NCI-H2107 (cell line): ENCODE measurements at regions not wholly inside any gene's neighbourhood (a gene's known extent, or its start where the extent isn't known, plus 50 kb on each side); places are given as distances from the start of the nearest gene placed in this dataset.

ENCODE experiments used
- DNase-seq: peaks from one replicate; lab custom pipeline; 2025; lab: John Stamatoyannopoulos, UW

DNA sequence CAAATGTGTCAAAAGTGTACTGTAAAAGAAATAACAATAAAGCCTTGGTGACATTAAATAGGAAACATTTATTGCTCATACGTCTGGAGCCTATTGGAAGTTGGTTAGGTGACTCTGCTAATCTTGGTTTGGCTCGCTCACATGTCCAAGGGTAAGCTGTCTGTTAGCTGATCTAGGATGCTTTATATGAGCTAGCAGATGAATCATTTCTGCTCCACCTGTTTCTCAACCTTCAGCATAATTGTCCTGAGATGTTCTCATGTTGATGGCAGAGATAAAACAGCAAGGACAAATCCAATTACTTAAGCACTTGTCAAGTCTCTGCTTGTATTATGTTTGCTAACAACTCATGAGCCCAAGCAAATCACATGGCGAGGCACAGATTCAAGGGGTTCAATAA is 56.0 kb upstream of the CD53 start:
- no peak for DNase-seq

DNA sequence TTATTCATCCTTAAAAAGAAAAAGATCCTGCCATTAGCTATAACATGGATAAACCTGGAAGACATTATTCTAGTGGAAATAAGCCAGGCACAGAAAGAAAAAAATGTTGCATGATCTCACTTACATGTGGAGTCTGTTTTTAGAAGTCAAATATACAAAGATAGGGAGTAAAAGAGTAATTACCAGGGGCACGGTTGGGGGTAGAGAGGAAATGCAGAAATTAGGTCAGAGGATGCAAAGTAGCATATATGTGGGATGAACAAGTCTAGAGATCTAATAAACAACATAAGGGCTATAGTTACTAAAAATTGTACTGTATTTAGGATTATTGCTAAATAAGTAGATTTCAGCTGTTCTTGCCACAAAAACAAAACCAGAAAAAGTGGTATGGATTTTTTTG is 61.4 kb upstream of the CD53 start:
- DNase-seq = no peak

DNA sequence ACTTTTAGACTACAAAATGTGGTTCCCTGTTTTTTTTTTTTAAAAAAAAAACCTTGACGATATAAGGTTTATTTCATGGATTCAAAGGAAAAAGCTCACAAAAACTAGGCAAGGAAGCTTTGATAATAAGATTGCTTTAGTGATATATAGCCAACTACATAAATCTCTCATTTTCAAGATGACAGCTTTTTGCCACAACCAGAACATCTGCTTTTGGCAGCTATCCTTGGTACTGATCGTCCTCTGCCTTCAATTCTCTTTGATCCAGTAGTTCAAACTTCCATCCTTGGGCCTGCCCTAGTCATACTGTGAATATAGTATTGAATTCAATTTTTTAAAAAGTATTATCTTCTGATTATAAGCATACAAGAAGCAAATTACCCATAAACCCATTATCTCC is 72.9 kb upstream of the CD53 start:
- no peak for DNase-seq

DNA sequence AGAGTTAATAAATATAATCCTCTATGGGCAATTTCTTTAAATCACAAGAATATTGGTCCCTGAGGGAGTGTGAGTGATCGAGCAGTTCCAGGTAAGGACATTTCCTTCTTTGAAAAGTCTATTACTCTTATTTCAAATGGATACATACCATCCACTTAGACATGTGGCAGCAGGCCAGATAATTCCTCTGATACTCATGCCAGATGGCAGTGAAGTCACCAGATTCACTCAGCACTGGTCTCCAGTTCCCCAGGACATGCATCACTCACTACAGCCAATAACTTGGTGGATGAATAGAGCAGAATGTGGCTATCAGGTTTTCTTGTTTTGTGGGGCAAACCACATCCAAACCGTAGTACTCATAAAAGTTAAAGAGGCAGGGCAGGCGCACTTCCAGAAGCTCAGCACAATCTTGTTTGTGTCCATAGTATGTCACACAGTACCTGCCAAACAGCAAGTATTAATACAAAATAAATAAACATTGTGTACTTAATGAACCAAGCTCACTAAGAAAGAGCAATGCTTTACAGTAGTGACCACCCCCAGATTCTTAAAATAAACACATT is 74.2 kb upstream of the CD53 start:
- peak; percentile 73 for DNase-seq

DNA sequence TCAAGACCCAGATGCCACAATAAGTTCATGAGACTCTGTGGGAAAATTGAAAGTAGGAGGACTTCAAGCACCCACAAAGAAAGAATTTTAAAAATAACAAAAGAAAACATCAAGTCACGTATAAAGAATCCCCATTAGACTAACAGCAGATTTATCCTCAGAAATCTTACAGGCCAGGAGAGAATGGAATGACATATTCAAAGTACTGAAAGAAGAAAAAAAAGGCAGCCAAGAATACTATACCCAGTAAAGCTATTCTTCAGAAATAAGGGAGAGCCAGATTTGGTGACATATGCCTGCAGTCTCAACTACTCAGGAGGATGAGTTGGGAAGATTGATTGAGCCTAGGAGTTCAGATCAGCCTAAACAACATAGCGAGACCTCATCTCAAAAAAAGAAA is 84.3 kb upstream of the CD53 start:
- DNase-seq = no peak

DNA sequence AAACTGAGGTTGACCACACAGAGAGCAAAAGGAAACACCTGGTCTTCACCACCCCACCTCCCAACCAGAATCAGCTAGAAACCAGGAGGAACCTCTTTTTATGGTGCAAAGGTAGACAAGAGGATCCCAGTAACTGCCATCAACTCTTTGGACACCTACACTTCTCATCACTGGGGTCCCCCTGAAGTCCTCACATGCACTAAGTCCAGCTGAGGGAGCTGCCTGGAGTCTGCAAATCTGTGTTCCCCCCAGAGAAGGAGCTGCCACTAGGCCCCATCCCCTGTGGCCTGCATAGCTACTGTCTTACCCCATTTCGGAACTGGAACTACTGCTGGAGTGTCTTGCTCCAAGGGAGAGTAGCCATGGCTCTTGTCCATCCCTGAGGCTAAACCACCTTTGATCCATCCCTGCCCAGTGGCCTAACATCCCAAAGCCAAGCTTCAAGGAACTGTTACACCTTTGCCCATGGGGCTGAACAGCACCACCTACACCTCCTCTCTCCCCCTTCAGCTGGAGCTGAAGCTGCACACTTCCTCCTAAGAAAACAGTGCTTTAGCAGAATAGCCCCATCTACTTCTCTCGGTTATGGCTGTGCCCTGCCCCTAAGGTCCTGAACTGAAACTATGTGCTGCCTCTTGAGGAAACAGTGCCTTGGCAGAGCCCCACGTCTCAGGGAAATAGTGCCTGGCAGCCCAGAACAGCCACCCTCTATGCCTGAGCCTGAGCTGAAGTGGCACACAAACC is 85.4 kb upstream of the CD53 start:
- peak; percentile 10 for DNase-seq

DNA sequence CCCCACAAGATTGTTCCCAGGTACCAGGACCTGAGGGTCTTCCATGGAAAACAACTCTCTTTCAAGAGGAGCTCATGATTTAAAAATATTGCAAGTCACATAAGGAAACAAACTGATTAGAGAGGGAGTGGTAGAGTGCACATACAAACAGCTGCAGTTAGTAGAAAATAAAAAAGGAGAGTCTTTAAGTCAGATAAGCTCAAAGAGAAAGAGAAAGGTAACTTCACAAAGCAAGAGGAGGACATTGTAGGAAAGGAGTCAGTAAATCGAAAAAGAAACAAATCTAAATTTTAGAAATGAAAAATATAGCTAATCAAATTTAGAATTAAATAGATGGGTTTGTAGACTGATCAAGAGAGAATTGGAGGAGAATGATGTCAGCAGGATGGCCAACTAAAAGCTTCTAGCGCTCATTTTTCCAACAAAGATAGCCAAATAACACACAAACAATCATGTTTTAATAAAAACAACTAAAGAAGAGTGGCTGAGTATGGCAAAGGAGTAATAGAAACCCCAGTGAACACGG is 86.1 kb upstream of the CD53 start:
- no peak for DNase-seq

DNA sequence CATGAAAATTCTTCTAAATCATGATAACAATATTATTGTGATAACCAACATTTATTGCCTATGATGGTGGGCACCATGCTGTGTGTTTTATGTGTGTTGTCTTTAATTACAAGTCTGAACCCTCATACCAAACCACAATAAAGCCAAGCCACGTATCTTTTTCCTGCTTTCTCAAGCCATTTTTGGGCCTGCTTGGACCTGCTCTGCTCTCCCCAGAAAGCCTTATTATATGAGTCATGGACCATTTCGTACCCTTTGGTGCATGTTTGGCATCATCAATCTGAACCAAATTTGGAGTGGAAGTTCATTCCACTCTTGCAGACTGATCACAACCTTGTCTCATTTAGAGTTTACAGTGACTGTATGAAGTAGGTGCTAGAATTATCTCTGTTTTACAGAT is 87.3 kb upstream of the CD53 start:
- no peak for DNase-seq

DNA sequence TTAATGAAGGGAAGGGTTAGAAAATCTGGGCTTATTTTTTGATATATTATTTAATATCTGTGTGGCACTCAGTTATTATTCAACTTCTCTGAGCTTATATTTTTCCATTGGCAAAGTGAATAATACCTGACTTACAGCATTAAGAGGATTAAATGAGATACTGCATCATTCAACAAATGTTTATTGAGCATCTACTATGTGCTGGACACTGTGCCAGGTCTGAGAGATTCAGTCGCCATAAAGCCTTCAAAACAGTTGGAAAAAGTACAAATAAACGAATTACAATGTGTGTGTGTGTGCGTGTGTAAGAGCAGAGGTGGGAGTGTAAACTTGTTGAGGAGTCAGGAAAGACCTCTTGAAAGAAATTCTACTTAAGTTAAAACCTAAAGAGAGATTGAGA is 87.9 kb upstream of the CD53 start:
- DNase-seq = no peak

DNA sequence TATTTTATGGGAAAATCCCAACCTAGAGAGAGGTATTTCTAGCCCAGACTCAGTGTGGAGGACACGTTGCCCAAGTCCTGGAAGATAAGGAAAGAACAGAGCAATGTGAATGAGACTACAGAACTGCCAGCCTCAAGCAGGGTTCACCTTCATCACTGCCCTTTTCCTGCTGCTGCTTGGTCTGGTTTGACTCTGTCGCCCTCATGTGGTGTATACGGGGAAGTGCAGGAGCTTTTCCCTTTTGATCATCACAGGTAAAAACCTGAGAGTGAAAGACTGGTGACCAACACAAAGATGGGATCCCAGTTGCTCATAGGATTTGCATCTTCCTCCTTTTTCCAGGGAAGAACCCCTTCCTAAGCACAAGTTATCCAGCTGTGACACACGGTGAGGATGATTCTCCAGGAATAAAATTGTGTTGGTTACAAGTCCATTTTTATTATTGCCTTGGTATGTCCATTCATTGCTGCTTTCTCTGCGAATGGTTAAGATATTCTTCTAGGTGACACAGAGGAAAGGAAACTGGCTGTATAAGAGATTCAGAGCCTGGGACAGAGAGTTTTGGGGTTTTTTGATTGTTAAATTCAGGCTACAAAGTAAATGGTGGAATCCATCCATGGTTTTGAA is 89.5 kb upstream of the CD53 start:
- DNase-seq = peak; percentile 44

DNA sequence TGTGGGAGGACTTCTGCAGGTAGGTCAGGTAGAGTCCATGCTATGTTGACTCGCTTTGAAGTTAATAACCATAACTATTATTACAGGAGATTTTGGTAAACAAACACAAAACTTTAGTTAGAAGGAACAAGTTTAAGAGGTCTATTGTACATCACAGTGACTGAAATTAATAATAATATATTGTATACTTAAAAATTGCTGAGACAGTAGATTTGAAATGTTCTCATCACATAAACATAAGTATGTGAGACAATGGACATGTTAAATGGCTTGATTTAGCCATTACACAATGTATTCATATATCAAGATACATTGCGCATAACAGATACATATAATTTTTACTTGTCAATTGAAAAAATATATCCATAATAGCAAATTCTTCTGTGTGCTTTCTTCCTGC is 91.4 kb upstream of the CD53 start:
- no peak for DNase-seq

DNA sequence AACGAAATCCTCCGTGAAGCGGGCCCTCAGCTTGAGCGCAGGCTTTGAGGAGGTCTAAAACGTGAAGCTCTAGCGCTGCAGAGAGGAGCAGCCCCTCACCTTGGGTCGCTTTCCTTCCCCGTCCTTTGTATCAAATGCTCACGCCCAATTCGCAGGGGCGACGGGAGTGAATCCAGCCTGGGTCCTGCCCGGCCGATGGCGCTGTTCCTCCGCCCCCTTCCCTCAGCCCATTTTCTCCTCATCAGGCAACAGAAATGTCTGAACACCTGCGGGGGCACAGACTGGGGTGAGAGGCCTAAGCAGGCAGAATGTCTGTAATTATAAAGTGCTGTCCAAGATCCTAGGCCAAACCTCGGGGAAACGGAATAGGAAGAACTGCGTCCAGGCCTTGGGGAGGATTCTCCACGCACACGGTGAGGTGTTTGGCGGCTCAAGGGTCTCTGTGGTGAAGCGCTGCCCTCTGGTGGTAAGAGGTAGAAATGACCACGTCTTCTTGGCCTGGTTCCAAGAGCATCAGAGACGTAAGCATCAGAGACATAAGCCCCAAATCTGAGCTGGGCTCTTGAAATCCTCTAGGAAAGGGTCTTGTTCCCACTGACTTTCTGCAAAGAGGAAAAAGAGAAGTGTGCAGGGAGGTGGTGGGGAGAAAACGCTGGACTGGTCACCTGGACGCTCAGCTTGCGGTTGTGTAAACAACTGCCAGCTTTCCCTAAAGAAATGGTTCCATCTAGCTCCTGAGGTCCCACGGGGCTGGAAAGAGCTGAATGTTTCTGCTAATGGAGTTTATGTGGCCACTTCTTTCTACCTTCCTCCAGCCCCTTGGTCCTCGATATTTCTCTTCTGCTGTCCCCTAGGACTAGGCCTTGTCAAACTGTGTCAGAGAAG is 92.1 kb upstream of the CD53 start:
- peak; percentile 57 for DNase-seq

DNA sequence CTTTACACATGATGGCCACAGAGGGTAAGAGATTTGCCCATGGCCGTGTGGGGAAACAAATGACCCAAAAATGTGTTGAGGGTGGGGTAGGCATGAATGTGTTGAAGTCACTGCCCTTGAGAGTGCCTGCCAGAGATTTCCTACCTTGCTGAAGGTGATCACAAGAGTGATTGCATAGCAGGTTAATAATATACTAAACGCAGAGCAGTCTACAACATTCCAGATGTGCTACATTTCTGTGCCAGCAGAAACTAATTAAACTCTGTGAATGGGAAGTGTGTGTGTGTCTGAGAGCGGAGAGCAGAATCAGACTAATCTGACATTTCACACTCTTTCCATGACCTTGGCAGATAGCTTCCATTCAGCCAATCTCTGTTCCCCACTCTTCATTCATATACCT is 93.3 kb upstream of the CD53 start:
- DNase-seq = no peak

DNA sequence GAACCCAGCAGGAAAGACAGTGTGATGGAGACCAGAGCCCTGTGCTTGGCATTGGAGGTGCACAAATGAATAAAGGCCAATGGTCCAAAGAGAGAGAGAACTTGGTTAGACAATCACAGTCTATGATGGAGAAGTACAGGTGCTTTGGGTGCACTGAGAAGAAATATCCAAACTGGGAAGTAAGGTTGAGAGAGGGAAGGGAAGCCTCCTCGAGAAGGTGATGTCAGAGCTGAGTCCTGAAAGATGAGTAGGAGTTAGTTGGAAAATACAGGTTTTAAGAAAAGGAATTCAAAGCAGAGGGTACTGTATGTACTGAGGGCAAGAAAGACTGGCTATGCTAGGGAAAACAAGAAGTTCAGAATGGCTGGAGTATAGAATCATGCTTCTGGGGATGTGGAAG is 94.1 kb upstream of the CD53 start:
- DNase-seq = no peak

DNA sequence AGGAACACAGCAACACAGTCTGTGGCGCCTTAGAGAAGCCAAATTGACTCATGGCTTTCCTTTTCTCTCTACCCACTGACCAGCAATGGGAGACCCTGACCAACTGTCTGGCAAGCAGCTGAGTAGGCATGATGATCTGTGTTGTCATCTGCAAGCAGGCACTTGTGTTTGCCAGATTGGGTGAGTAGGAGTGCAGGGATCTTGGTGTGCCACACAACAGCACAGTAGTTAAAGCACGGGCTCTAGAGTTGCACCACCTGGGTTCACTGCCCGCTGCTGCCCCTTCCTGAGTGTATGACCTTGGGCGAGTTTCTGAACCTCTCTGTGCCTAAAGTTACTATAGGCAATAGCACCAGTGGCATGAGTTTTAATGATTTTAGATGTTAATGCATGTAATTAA is 95.7 kb upstream of the CD53 start:
- DNase-seq = no peak

DNA sequence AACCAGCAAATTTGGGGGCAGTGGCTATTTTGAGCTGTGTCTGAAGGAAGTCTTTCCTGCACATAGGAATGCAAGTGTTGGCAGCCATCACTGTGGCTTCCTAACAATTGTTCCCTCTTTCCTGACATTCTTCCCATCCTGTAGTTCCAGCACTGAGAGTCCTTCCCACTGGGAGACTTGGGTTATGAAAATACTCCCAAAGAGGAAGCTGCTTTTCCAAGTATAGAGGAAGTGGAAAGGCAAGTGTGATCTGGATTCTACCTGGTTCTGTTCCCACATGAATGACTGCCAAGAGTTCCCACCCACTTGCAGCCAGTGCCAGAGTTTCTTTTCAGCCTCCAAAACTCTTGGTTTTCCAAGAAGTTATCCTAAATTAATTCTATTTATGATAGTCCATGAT is 98.5 kb upstream of the CD53 start:
- DNase-seq = no peak

DNA sequence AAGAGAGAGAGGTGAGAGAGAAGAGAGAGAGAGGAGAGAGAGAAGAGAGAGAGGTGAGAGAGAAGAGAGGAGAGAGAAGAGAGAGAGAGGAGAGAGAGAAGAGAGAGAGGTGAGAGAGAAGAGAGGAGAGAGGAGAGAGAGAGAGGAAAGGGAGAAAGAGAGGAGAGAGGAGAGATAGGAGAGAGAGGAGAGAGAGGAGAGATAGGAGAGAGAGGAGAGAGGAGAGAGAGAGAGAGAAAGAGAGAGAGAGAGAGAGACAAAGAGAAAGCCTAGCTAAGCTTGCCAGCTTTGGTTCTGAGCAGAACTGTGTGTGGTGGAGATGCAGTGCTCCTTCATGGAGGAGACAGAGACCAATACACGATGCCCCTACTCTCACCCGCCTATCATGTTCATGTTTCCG is 99.1 kb upstream of the KCNA3 start:
- no peak for DNase-seq

DNA sequence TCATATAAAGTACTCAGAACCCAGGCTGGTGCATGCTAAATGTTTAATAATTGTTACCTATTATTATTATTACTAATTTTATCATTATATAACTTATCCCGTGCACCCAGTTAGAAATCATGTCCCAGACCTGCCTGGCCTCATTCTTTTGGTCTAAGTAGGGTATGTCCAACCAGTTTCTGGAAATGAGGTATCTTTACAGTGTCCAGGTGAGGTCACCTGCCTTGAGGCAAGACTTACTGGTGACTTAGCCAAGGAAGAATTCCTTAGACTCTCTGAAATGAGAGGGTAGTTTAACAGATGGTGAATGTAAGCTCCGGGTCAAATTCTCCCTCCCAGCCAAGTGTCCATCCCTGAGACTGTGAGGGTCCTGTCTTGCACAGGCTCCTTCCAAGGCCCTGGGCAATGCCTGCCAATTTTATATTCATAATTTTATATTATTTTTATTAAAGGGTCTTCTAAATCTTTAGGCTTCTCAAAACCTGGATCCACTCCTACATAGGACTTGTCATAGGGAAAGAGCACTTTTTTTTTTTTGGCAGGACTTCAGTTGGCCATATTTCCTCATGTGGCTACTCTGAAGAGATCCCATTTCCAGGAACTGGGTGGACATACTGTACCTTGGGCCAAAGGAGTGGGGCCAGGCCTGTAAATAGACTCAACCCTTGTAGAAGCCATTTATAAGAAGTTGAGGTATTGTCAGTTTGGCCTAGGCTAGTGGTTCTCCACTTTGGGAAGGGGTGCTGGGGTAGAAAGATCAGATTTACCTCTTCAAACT is 96.7 kb upstream of the KCNA3 start:
- no peak for DNase-seq

DNA sequence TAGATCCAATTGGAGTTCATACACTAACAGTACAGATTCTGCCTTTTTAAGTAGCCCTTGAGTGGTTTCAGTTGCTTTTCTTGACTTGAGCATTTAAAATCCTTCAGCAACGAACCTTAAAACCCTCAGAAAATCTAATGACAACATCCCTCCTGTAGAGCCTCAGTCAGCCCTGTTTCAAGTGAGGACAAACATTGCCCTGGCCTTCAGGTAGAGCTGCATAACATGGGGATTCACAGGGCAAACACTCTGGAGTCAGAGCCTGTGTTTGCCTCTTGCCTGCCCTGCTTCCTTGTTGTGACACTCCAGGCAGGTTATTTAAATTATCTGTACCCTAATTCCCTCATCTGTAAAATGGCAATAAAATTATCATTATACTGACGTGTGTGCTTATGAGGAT is 96.1 kb upstream of the KCNA3 start:
- DNase-seq = no peak

DNA sequence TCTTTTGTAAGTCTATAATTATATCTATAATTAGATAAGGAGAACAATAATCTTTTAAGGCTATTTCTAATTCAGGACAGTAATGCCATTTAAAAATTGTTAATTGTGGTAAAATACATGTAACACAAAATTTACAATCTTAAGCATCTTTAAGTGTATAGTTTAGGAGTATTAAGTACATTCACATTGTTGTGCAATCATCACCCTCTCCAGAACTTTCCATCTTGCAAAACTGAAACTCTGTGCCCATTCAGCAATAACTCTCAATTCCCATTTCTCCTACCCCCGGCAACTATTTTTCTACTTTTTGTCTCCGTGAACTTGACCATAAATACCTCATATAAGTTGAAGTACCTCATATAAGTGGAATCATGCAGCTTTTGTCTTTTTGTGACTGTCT is 93.9 kb upstream of the KCNA3 start:
- DNase-seq = no peak

DNA sequence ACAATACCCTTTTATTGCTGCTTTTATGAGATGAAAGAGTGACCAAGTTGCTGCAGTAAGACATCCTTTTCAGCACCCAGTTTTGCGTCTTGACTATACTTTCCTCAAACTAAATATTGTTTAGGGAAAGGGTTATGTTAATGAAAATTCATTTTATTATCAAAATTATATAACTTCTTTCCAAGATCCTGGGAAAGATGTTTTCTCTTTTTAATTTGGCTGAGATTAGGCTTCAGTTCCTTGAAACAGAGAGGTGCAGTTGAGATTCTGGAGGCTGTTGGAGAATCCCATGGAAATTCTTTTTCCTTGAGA is 91.6 kb upstream of the KCNA3 start:
- DNase-seq = no peak
